Prostate gland (tissue), 2 donors: ENCODE measurements at regions not wholly inside any gene's neighbourhood (a gene's known extent, or its start where the extent isn't known, plus 50 kb on each side); places are given as distances from the start of the nearest gene placed in this dataset.

ENCODE experiments used
- POLR2AphosphoS5 ChIP-seq: sonication (generic); formaldehyde crosslinking; IDR thresholded peaks from one replicate; pipeline ENCODE4 v1.6.1; 2017; ENCODE audit warnings: antibody characterized with exemption
- TF ChIP-seq, protein P1 (sequence below), 4 experiments: fragments of 200-600 bp in 2 of 4; fragments of 450-650 bp in 2 of 4; sonication (generic) in 2 of 4; IDR thresholded peaks; 1 replicate in 3 of 4; 2 replicates in 1 of 4; pipeline ENCODE4 v1.5.1; 2016 to 2019; ENCODE audit warnings: antibody characterized with exemption in 4 of 4, mild to moderate bottlenecking in 2 of 4, moderate library complexity in 2 of 4

DNA sequence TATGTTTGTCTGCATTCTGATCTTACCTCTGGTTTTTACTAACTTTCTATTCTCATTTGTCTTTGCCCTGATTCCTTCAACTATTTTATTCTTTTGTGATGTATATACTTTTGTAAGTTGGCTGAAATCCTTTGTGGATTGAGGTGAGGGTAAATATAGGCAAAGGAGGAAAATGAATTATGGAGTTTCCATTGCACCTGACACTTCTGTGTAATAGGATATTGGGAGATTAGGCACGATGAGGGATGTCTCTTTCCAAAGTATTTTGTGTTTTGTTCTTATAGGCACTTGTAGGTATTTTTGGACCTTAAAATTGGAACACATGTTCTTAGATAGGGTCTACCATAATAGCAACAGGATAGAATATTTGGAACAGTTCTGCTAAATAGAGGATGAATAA is 76.4 kb downstream of the HRH4 start:
- TF ChIP-seq POLR2AphosphoS5 = no peak
- TF ChIP-seq, protein P1, sequence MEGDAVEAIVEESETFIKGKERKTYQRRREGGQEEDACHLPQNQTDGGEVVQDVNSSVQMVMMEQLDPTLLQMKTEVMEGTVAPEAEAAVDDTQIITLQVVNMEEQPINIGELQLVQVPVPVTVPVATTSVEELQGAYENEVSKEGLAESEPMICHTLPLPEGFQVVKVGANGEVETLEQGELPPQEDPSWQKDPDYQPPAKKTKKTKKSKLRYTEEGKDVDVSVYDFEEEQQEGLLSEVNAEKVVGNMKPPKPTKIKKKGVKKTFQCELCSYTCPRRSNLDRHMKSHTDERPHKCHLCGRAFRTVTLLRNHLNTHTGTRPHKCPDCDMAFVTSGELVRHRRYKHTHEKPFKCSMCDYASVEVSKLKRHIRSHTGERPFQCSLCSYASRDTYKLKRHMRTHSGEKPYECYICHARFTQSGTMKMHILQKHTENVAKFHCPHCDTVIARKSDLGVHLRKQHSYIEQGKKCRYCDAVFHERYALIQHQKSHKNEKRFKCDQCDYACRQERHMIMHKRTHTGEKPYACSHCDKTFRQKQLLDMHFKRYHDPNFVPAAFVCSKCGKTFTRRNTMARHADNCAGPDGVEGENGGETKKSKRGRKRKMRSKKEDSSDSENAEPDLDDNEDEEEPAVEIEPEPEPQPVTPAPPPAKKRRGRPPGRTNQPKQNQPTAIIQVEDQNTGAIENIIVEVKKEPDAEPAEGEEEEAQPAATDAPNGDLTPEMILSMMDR (IDR thresholded peaks at IDR 0.05) = no peak
